GM06990 (cell line): ENCODE measurements at regions not wholly inside any gene's neighbourhood (a gene's known extent, or its start where the extent isn't known, plus 50 kb on each side); places are given as distances from the start of the nearest gene placed in this dataset.

Experiments
- DNase-seq: peaks from one replicate; pipeline ENCODE4 v3.0.0-alpha.2; 2011; ENCODE audit not compliant: insufficient read length; ENCODE audit errors: extremely low read depth
- H3K27me3 ChIP-seq: replicated peaks from 2 replicates; pipeline ENCODE4 v1.6.0; 2011; ENCODE audit warnings: low read length; ENCODE audit not compliant: control insufficient read depth, insufficient read depth
- H3K36me3 ChIP-seq: 2 replicates; pipeline ENCODE4 v1.5.1; 2011; ENCODE audit warnings: low read length; ENCODE audit not compliant: control insufficient read depth, insufficient read depth
- H3K4me3 ChIP-seq: replicated peaks from 2 replicates; pipeline ENCODE4 v1.5.1; 2011; ENCODE audit warnings: low read depth, mild to moderate bottlenecking, control low read depth, low read length
- CTCF ChIP-seq: IDR thresholded peaks from 2 replicates; pipeline ENCODE4 v1.5.1; 2011; ENCODE audit warnings: low read length, control low read depth, mild to moderate bottlenecking, inconsistent platforms; ENCODE audit not compliant: insufficient read depth, poor library complexity, severe bottlenecking

GRCh38 chr10:44164251-44164956 lies 220.5 kb downstream of the CXCL12 start:
- no peak for DNase-seq
- H3K27me3 ChIP-seq: no peaks in the 10 kb centered on the region; the same call in 1 of the 2 replicates
- no peak overlapping the region for H3K4me3 ChIP-seq
- no peak for TF ChIP-seq CTCF
- no peaks in the 10 kb centered on the region for H3K36me3 ChIP-seq

GRCh38 chr10:44161184-44161583 lies 223.7 kb downstream of the CXCL12 start:
- TF ChIP-seq CTCF: no peak
- no peak for DNase-seq

DNA sequence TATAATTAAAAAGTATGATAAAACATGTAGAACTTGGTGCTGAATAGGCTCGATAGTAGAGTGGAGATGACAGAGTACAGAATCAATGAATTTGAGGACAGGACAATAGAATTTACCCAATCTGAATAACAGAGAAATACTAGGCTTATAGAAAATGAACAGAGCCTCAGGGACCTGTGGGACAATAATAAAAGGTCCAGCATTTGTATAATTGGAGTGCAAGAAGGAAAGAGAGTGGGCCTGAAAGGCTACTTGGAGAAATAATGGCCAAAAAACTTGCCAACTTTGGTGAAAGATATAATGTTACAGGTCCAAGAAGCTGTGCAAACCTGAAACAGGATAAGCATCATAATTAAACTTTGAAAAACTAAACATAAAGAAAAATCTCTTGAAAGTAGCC lies 227.3 kb downstream of the CXCL12 start:
- Histone ChIP-seq H3K4me3 (no peak overlapping the region), H3K27me3 (no peaks in the 10 kb centered on the region), H3K36me3 (no peaks in the 10 kb centered on the region)
- TF ChIP-seq CTCF: no peak
- DNase-seq: no peak

More at GRCh38 chr10:44161184-44161583, 223.7 kb downstream of the CXCL12 start:
- no peak overlapping the region for H3K4me3 ChIP-seq
- no peaks in the 10 kb centered on the region for H3K36me3 ChIP-seq
- H3K27me3 ChIP-seq: no peaks in the 10 kb centered on the region

DNA sequence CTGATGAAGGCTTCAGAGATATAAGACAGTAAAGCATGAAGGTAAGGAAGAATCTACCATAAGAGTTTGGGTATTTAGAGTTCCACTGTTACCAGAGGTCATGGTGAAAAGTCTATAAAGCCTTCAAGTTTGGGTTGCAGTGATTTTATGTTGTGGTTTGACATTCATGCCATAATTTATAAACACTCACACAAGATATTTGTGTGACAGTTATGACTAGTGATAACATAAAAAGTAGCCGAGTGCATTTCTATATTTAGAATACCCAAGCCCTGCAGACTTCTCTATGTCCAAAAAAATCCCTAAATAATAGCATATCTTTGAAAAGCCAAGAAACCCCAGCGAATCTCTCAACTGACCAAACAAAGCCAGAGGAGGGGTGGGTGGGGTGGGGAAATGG lies 229.9 kb downstream of the CXCL12 start:
- H3K27me3 ChIP-seq: no peaks in the 10 kb centered on the region
- H3K4me3 ChIP-seq: no peak overlapping the region
- no peak for DNase-seq
- no peak for TF ChIP-seq CTCF
- H3K36me3 ChIP-seq: no peaks in the 10 kb centered on the region

GRCh38 chr10:44153918-44154670 lies 230.8 kb downstream of the CXCL12 start:
- no peak for DNase-seq

More at GRCh38 chr10:44153918-44154670, 230.8 kb downstream of the CXCL12 start:
- no peaks in the 10 kb centered on the region for H3K36me3 ChIP-seq
- H3K27me3 ChIP-seq: no peaks in the 10 kb centered on the region
- TF ChIP-seq CTCF: no peak
- H3K4me3 ChIP-seq: no peak overlapping the region
